Anterior cingulate cortex (tissue), 58 donors: ENCODE measurements at regions not wholly inside any gene's neighbourhood (a gene's known extent, or its start where the extent isn't known, plus 50 kb on each side); places are given as distances from the start of the nearest gene placed in this dataset.
"Not testable (repeated sequence)": the region's sequence is repeated elsewhere in the genome, so short reads cannot be mapped to it uniquely, and the experiment has no call there.

Experiments used
- DNase-seq, 58 donors: peaks; one replicate each; lab custom pipeline; 2025; lab: John Stamatoyannopoulos, UW

DNA sequence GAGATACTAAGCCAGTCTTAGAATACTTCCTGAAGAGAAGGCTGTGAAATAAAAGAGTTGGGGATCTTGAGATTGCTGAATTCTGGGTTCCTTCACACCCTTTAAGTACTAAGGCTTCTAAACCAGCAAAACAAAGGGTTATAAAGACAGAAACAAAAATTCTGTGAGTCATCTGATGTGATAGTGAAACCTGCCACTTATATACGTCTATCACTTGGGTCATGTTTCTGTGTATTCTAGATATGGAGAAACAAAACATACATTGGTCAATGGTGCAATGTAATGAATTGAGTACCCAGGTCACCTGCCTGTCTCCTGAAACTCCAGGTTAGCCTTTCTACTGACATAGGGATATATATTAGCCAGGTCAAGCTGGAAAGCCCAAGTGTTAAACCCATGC lies 319.3 kb upstream of the GRAMD2B start:
- no peak for DNase-seq

DNA sequence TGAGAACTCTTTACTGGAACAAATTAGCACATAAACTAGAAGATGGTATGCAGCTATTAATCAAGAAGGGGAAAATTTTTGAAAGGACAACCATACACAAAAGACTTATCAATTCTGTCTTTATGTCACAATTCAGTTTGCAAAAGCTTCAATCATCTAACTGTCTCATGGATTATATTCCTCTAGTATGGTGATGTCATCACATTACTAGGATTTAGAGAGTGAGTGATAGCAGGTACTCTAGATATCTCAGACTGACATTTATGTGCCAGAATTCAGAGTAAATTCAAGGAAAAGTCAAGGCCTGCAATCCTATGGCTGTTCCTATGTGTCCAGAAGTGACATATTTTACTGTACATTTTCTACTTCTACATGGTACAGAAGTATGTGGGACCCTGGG lies 318.9 kb upstream of the GRAMD2B start:
- no peak for DNase-seq

DNA sequence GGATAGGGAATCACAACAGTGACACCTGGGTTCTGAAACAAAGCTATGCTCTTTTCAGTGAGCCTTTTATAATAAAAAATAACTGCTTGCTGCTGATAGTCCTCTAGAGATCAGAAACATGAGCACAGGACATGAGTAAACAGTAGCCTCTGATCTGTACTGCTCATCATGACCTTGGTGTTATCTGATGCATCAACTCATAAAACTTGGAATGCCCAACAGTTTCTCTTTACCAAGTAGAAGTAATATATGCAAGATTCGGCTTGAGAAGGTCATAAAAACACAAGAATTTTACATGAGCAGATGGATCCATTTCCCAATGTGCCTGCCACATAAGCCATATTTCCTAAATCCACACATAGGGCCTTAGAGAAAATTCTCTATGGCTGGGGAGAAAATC lies 318.3 kb upstream of the GRAMD2B start:
- no peak for DNase-seq

DNA sequence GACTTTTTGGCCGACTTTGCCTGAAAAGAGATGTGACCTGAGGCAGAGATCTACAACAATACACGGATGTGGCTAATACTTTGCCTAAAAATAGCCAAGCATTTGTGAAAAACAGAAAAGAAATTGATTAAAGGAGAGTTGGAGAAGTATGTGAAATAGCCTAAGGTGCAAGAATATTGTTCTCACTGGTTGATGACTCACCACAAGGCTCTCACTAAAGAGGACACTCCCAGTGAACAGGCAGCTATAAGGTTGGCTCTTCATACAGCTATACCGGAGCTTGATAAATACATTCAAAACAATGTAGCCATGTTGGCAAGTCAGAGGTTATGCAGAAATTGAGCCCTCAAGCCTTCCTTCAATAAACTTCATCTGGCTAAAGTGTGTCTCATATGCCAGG lies 317.2 kb upstream of the GRAMD2B start:
- no peak for DNase-seq

DNA sequence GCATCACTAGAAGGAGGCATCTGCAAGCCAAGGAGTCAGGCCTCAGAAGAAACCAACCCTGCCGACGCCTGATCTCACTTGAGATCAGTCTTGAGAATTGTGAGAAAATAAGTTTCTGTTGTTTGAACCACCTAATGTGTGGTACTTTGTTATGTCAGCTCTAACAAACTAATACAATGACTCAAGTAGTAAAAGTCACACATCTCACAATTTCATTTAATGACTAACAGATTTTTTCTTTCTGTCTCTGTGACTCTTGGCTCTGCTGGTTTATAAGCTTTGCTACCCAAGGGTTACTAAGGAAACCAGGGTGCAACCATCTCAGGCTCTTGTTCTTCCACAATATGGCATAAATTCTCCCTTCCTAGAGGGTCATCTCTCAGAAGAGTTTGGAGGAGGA lies 315.8 kb upstream of the GRAMD2B start:
- DNase-seq = no peak

DNA sequence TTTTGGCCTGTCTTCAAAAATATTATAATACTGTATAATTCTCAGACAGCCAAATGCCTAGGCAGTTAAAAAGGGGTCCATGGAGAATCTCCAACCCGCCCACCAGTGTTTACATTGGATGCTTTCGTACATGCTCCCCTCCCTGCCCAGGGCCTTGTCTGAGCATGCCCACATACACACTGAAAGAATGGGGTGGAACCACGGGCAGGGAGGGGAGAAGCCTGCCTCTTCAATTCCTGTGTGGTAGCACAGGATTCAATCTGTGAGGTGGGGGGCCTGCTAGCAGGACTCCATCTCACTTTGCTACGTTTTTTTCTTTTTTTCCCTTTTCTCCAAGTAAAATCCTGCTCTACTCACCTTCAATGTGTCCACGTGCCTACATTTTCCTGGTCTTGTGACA lies 314.7 kb upstream of the GRAMD2B start:
- DNase-seq = no peak

DNA sequence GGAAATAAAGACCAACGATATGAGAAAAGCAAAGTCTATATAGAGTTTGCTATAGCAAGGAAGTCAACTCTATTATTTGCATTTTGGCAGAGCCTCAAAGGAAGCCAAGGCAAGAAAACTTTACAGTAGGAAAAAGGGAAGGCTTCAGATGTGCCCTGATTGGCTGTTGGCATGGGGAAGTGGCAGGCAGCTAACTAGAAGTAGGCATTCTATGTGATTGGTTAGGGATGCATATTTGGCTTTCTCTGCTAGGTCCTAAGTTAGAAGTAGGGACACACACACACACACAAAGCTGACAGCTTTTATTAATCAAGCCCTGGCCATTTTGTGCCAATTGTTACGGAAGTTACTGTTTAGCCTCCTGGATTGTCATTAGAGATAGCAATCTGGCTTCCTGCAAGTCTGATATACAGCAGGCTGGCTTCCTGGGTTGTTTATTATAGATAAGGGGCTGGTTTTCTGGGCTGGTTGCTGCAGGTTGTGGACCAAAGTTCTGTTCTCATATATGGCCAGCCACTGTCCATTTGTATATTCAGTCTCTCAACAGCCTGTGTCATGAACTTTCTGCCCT lies 308.1 kb upstream of the GRAMD2B start:
- no peak for DNase-seq

DNA sequence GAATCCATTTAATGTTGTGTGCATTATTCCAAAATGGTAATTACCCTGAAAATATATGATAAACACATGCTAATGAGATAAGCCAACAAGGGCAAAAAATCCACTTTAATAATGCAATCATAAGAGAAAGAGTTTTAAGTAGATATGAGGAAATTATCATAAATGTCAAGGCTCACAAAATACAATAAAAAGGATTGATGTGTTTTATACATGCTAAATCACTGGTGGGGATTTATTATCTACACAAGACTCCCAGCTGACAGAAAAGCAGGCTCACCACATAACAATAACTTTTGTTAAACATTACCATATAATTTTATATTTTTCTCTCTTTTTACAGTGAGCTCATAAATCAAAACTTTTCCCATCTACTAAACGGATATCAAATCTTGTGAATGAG lies 306.2 kb upstream of the GRAMD2B start:
- DNase-seq = no peak

DNA sequence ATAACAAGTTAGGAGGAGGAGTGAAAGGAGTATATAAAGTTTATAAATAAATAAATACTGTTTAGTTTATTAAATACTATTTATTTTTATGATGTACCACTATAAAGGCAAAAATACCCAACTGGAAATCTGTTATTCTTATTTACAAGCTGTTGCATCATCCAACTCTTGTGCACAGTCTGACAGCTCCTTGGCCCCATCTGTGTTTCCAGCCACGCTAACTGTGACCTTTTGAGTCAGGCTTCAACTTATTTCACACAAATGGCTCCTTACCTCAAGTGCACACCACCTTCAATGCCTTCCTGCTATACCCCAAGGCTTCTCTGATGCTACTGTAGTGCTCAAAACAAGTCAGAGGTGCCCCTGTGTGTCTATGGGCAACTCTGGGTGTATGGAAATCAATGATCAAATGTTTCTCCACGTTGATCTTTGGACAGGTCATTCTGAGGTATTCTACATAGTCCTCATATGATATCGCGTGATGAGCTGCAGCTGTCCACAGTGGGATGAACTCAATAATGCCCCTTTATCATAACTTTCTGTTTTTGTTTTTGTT lies 303.2 kb upstream of the GRAMD2B start:
- DNase-seq = no peak

DNA sequence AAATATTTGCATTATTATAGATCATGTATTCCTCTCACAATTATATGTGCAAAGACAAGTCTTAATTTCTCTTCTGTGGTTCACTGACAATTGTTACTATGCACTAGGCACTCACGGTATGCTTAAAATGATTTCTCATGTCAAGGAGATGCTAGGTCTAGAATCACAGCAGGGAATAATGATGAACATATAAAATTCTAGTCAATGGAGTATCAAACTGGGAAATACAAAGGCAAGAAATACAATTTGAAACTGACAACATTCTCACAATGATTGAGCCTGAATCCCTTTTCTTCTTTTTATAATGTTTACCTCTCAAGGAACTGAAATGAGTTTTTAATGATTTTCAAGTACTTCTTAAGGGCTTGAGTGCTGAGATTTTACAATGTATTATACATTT lies 302.3 kb upstream of the GRAMD2B start:
- no peak for DNase-seq

DNA sequence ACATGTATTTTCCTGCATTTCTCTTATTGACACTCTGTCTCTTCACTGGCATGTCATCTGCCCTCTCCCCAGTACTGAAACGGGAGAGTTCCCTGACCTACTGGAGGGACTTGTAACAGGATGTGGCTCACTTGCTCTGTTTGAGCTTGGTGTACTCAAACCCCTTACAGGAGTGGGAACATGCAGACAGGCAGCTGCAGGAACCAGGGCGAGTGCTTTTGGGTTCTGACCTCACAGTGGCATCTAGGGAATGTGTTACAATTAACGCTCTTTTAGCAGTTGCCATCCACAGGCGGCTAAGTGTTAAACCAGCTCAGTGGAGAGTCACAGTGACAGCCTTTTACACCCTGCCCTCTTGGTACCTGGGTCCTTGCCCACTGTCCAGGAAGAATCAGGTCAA lies 300.3 kb upstream of the GRAMD2B start:
- DNase-seq = no peak

DNA sequence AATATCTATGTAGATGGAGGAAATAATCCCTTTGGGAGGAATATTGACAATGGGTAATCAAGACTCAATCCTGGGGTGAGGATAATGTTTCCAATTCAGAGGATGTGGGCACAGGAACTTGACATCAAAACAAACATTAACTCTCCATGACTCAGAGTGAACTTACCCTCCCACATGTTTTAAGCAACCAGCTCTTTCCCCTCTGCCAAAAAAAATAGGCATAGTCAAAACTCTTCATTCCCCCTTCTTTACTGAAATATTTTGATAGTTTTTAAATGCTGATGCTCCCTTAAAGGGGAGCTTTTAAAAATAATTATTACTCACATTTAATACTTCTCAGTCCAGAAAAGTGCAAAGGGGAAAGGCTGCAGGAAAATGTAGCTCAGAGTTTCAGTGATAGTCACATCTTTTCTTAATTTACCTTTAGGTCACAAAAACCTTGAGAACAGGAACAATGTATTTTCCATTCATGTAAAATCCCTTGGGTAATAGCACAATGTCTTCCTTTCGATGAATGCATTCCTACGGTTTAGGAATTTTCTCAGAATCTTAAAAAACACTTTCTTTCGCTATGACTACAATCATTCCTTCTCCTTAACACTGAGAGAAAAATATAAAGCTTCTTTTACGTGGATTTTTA lies 298.4 kb upstream of the GRAMD2B start:
- no peak for DNase-seq

DNA sequence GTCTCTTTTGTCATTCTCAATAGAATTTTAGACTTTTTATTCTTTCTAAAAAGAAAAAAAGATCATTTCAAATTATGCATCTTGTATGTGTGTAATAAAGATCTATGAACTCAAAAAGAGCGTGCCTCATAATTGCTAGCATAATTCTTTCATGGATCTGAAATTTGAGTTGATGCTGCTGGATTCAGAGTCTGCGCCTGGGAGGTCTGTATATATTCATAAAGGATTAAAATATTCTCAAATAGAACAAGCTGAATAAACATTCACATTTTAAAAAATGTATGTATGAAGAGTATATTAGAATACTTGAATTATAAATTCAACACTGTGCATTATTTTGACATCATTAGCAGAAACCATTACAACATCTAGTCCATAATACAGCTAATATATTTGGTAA lies 297.8 kb upstream of the GRAMD2B start:
- no peak for DNase-seq

DNA sequence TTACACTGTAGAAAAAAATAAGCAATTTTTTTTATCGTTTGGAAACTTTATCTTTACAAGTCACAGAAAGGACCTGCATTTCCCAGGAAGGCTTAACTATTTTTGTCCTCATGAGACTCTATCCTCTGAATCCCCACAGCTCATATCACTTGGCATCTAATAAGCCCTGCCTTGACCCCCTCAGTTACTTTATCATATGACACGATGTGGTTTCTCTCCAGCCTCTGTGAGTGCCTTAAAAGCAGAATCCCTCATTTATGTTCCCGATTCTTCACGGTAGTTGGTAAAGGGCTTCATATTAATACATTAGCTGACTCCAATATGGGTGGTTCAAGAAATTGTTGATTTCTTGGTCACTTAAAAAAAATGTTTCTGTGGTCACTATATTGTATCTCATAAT lies 296.6 kb upstream of the GRAMD2B start:
- DNase-seq = no peak

DNA sequence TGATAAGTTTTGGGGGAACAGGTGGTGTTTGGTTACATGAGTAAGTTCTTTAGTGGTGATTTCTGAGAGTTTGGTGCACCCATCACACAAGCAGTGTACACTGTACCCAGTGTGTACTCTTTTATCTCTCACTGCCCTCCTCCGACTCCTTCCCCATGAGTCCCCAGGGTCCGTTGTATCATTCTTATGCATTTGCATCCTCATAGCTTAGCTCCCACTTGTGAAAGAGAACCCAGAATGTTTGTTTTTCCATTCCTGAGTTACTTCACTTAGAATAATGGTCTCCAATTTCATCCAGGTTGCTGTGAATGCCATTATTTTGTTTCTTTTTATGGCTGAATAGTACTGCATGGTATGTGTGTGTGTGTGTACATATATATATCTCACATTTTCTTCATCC lies 295.8 kb upstream of the GRAMD2B start:
- not testable (repeated sequence) for DNase-seq

DNA sequence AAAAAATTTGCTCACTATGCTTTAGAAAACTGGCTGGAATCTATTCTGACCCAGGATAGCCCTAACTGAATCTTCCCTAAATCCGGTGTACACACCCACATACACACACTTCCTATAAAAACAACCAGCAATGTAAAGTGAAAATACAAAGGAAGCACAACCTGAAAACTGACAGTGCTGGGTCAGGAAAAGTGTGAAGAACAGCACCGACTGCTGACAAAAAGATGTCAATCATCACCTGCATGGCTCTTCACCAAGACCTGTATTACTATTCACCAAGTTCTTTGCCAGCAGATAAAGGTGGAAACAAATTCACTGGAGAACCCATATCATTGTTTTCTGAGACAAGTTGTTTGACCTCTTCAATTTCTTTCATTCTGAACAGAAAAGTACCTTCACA lies 293.8 kb upstream of the GRAMD2B start:
- DNase-seq = no peak

DNA sequence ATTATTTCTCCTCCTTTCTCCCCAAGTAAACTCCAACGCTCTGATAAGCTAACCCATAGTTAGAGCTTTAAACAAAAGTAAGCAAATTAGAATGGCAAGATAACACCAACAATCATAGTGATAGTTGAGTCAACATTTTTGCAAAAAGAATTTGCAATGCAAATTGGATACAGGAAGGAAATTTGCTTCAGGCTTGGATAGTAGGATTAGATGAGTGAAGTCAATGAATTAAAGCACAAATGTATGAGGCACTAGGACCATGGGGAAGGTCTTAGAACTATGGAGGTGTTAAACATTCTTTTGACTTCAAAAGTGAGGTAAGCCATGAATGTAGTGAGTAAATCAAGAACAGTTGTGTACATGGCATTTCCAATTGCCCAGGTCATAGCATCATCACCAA lies 289.8 kb upstream of the GRAMD2B start:
- DNase-seq = no peak

DNA sequence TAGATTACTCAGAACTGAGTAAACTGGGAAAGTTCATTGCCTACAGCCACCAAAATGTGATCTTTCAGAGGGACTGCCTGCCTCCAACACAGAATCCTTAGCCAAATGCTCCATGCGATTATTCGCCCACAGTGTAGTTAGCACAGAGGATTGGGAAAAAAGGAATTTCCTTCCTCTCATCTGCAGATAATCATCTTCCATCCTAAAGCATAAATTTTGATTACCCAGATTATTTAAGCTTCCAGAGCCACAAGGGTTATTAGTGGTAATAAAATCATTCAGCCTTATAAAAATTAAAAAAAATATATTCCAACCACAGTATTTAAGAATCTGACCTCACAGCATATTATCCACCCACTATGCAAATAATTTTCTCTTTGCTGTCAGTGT lies 285.3 kb upstream of the GRAMD2B start:
- DNase-seq = no peak

DNA sequence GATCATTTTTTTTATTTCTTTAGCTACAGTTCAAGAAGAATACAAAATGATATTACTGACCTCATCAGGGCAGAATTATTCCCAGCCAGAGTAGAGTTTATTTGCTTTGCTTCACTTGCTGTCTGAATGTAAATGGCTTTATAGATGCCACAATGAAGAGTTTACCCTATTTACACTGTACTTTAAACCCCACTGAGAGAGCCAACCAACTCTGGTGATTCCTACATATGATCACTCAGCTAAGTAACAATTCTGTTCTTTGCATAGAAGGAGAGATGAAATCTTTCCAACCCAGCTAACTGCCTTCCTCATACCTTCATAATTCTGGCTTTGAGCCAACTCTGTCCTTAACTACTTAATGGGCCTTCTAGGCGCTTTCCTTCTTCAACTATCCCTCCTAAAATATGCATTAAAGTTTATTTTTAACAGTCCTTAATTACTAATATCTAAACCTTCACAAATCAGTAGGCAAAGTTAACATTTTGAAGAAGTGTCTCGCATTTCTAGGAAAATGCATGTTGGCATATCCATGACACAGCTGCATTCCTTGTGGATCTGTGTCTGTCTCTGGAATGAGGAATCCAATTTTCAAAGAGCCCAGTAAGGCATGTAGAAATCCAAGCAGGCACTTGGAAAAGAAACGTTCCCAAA lies 284.8 kb upstream of the GRAMD2B start:
- no peak for DNase-seq

DNA sequence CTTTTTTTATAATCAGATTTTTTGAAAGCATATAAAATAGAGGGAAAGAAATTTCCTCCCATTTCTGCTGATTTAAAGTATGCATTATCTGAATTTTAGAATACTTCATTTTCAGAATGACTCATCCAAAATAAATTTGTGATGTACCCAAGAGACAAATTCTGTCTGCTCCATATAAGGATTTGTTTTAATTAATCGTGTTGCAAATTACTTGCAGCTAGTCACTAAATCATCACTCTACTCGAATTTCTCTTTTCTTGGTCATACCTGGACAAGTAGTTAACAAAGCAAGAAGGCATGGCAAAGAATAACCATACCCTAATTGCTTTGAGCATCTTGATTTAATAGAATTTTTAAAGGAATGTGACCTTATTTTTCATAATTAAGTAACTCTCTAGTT lies 284.1 kb upstream of the GRAMD2B start:
- DNase-seq = no peak

DNA sequence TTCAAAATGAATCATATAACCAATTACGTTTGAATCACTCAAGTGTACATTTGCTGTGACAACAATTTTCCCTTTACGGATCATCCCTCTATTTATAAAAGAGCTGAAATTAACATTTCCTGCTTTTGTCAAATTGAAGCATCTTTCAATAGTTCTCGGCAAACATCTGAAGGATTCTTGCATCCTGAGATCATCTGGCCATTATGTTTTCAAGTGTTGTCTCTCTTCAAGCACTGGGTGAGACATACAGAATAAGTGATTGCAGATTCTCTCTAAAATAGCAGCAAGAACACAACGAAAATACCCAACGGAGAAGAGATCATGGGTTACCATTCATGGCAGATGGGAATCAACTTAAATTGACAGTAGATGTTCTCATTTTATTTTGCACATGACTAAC lies 283.4 kb upstream of the GRAMD2B start:
- no peak for DNase-seq

DNA sequence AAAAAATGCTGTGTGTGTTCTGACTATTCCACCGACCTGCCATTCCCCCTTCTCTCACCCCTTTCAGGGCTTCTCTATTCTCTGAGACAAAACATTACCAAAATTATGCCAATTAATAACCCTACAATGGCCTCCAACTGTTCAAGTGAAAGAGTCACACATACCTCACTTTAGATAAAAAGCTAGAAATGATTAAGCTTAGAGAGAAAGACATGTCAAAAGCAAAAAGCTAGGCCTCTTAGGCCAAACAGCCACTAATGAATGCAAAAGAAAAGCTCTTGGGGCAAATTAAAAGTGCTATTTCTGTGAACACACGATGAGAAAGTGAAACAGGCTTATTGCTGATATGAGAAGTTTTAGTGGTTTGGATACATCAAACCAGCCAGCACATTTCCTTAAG lies 279.6 kb upstream of the GRAMD2B start:
- no peak for DNase-seq
